ENCODE measurements at regions not wholly inside any gene's neighbourhood (a gene's known extent, or its start where the extent isn't known, plus 50 kb on each side); places are given as distances from the start of the nearest gene placed in this dataset.

- no peak for TF ChIP-seq ZSCAN20 (CRISPR knock-in tag; IDR thresholded peaks at IDR 0.05)
- TF ChIP-seq MAFK (IDR thresholded peaks at IDR 0.05; ENCODE audit: partially characterized antibody): no peak
- no peak for TF ChIP-seq POLR2AphosphoS2 (conservative IDR thresholded peaks at IDR 0.05; ENCODE audit: low read length)
- TF ChIP-seq, protein P1, sequence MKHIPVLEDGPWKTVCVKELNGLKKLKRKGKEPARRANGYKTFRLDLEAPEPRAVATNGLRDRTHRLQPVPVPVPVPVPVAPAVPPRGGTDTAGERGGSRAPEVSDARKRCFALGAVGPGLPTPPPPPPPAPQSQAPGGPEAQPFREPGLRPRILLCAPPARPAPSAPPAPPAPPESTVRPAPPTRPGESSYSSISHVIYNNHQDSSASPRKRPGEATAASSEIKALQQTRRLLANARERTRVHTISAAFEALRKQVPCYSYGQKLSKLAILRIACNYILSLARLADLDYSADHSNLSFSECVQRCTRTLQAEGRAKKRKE (CRISPR knock-in tag; IDR thresholded peaks at IDR 0.05; ENCODE audit: low read depth): no peak
- TF ChIP-seq RARB (CRISPR knock-in tag; IDR thresholded peaks at IDR 0.05): no peak
- no peak for TF ChIP-seq NR3C1 (IDR thresholded peaks at IDR 0.05)
Measured at GRCh38 chr15:87591042-87591441, 665.5 kb downstream of the NTRK3 start (continued).

DNA sequence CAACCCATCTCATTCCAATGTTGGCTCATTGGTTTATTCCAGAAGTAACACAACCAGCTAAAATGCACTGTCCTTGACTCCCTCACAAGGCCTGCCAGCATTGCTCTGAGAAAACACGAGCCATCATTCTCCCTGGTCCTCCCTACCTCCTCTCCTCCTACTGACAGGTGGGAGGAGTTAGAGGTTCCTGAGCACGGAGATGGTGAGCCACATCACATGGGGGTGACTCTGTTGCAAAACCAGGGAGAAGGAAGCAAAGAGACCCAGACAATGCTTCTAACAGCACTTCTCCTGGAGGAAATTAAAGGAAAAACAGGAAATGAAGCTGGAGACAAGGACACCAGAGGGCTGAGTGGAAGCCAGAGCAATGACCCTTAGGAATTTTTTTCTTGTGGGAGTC, 667.4 kb downstream of the NTRK3 start:
- Histone ChIP-seq H3K4me3 (no peak overlapping the region), H3K4me1 (no peaks in the 10 kb centered on the region), H3K9me3 (no peaks in the 10 kb centered on the region; the same call in 2 of the 3 replicates), H3K27ac (no peak overlapping the region), H3K4me2 (no peak overlapping the region)
- TF ChIP-seq KDM1A (IDR thresholded peaks at IDR 0.05; ENCODE audit: low read depth): no peak
- TF ChIP-seq POLR2AphosphoS2 (conservative IDR thresholded peaks at IDR 0.05; ENCODE audit: low read length): no peak
- no peak for TF ChIP-seq FOXS1 (CRISPR knock-in tag; IDR thresholded peaks at IDR 0.05)
- TF ChIP-seq RARB (CRISPR knock-in tag; IDR thresholded peaks at IDR 0.05): no peak
- TF ChIP-seq JUN (IDR thresholded peaks at IDR 0.05): no peak
- no peak for TF ChIP-seq CHD4 (IDR thresholded peaks at IDR 0.05; ENCODE audit: borderline replicate concordance)
- TF ChIP-seq RNF2 (IDR thresholded peaks at IDR 0.05; ENCODE audit: borderline replicate concordance, low read depth): no peak
- no peak for DNase-seq (ENCODE audit: low read depth in 1 of 2, low spot score in 1 of 2)
- no peak for FAIRE-seq
- 23% methylated on average over 2 of the region's 2 CpGs for WGBS (ENCODE audit: missing lambda C conversion rate)
- CTCF ChIA-PET: interaction anchor here (0.7 kb wide), 1 partner anchor 52 kb away, joined by 3 read pairs; no protein-coding TSS in a partner anchor
- no peak for ATAC-seq
- POLR2A ChIA-PET: no interaction called here

- POLR2A ChIA-PET: no interaction called here
- no peak overlapping the region for H3K27ac ChIP-seq
- WGBS (ENCODE audit: missing lambda C conversion rate): 2% methylated on average over 3 of the region's 3 CpGs
- CTCF ChIA-PET: no interaction called here
- ATAC-seq (no peak; a peak in 1 of 6 replicates), FAIRE-seq (no peak), DNase-seq (ENCODE audit: low read depth in 1 of 2, low spot score in 1 of 2) (peak in 1 of 2 experiments; percentile 19)
- H3K9me3 ChIP-seq: no peaks in the 10 kb centered on the region
- H3K4me2 ChIP-seq: no peak overlapping the region
- no peaks in the 10 kb centered on the region for H3K4me1 ChIP-seq
- H3K4me3 ChIP-seq: no peak overlapping the region
- TF ChIP-seq, protein P2, sequence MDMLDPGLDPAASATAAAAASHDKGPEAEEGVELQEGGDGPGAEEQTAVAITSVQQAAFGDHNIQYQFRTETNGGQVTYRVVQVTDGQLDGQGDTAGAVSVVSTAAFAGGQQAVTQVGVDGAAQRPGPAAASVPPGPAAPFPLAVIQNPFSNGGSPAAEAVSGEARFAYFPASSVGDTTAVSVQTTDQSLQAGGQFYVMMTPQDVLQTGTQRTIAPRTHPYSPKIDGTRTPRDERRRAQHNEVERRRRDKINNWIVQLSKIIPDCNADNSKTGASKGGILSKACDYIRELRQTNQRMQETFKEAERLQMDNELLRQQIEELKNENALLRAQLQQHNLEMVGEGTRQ (IDR thresholded peaks at IDR 0.05): peak; percentile 80
- TF ChIP-seq TFCP2L1 (CRISPR knock-in tag; IDR thresholded peaks at IDR 0.05): no peak
Measured at GRCh38 chr15:87582169-87582568, 674.4 kb downstream of the NTRK3 start.

DNA sequence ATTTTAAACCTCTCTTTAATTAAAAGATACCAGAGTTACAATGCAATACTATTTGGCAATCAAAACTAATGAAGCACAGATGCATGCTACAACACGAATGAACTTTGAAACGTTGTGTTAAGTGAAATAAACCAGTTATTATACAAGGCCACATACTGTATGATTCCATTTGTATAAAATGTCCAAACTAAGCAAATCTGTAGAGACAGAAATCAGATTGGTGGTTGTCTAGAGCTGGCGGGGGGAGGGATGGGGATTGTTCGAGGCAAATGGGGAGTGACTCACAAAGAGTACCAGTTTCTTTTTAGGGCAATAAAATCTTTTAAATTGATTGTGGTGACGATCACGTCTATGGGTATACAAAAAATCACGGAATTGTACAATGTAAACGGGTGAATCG, 677.0 kb downstream of the NTRK3 start:
- FAIRE-seq: no peak
- Histone ChIP-seq H3K9me3 (no peaks in the 10 kb centered on the region), H3K4me2 (no peak overlapping the region), H3K27ac (no peak overlapping the region), H3K4me3 (no peak overlapping the region), H3K4me1 (no peaks in the 10 kb centered on the region)
- ChIA-PET POLR2A (no interaction called here), CTCF (no interaction called here)
- no peak for ATAC-seq
- 22% methylated on average over 9 of the region's 9 CpGs for WGBS (ENCODE audit: missing lambda C conversion rate)
- DNase-seq (ENCODE audit: low read depth in 1 of 2, low spot score in 1 of 2): no peak
- TF ChIP-seq NFE2L2 (conservative IDR thresholded peaks at IDR 0.05; ENCODE audit: low read length) (no peak), HOXB5 (CRISPR knock-in tag; IDR thresholded peaks at IDR 0.05) (no peak), CBX8 (IDR thresholded peaks at IDR 0.05) (no peak), HMGXB4 (CRISPR knock-in tag; IDR thresholded peaks at IDR 0.05; ENCODE audit: borderline replicate concordance) (no peak), POLR2AphosphoS2 (conservative IDR thresholded peaks at IDR 0.05; ENCODE audit: low read length) (no peak), CEBPB (IDR thresholded peaks at IDR 0.05) (no peak), SREBF2 (IDR thresholded peaks at IDR 0.05) (no peak), PHF8 (IDR thresholded peaks at IDR 0.05; ENCODE audit: borderline replicate concordance, low read depth) (no peak), E2F6 (IDR thresholded peaks at IDR 0.05; ENCODE audit: borderline replicate concordance, low read depth) (no peak)
- TF ChIP-seq, protein P3, sequence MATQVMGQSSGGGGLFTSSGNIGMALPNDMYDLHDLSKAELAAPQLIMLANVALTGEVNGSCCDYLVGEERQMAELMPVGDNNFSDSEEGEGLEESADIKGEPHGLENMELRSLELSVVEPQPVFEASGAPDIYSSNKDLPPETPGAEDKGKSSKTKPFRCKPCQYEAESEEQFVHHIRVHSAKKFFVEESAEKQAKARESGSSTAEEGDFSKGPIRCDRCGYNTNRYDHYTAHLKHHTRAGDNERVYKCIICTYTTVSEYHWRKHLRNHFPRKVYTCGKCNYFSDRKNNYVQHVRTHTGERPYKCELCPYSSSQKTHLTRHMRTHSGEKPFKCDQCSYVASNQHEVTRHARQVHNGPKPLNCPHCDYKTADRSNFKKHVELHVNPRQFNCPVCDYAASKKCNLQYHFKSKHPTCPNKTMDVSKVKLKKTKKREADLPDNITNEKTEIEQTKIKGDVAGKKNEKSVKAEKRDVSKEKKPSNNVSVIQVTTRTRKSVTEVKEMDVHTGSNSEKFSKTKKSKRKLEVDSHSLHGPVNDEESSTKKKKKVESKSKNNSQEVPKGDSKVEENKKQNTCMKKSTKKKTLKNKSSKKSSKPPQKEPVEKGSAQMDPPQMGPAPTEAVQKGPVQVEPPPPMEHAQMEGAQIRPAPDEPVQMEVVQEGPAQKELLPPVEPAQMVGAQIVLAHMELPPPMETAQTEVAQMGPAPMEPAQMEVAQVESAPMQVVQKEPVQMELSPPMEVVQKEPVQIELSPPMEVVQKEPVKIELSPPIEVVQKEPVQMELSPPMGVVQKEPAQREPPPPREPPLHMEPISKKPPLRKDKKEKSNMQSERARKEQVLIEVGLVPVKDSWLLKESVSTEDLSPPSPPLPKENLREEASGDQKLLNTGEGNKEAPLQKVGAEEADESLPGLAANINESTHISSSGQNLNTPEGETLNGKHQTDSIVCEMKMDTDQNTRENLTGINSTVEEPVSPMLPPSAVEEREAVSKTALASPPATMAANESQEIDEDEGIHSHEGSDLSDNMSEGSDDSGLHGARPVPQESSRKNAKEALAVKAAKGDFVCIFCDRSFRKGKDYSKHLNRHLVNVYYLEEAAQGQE (IDR thresholded peaks at IDR 0.05): no peak
